HEK293T (cell line): ENCODE measurements at regions not wholly inside any gene's neighbourhood (a gene's known extent, or its start where the extent isn't known, plus 50 kb on each side); places are given as distances from the start of the nearest gene placed in this dataset.

Source experiments
- CTCF ChIA-PET: fragments of 350-600 bp; formaldehyde crosslinking; extraction: SDS; loops from one replicate; lab custom pipeline; 2021; ENCODE audit warnings: antibody characterized with exemption, inconsistent platforms; lab: Yijun Ruan, JAX
- POLR2A ChIA-PET: fragments of 350-600 bp; formaldehyde crosslinking; extraction: SDS; loops from one replicate; lab custom pipeline; 2020; ENCODE audit warnings: antibody characterized with exemption, inconsistent platforms; lab: Yijun Ruan, JAX
- DNase-seq: peaks from one replicate; pipeline ENCODE4 v3.0.0; 2012; ENCODE audit warnings: mixed read lengths; ENCODE audit errors: extremely low spot score
- ARNT ChIP-seq: fragments of 450-650 bp; IDR thresholded peaks from 2 replicates; pipeline ENCODE4 v1.6.1; 2017; ENCODE audit warnings: mild to moderate bottlenecking
- BHLHE40 ChIP-seq: fragments of 450-650 bp; IDR thresholded peaks from 2 replicates; pipeline ENCODE4 v1.6.1; 2016; ENCODE audit warnings: mild to moderate bottlenecking, moderate library complexity, borderline replicate concordance
- CTBP1 ChIP-seq: fragments of 450-650 bp; IDR thresholded peaks from 2 replicates; pipeline ENCODE4 v1.6.1; 2016; ENCODE audit warnings: borderline replicate concordance
- ELF4 ChIP-seq: fragments of 450-650 bp; IDR thresholded peaks from 2 replicates; pipeline ENCODE4 v1.6.1; 2017; ENCODE audit warnings: antibody characterized with exemption
- FOXA1 ChIP-seq: fragments of 450-650 bp; IDR thresholded peaks from 2 replicates; pipeline ENCODE4 v1.6.1; 2016; ENCODE audit warnings: mild to moderate bottlenecking
- FOXK2 ChIP-seq: fragments of 450-650 bp; IDR thresholded peaks from 2 replicates; pipeline ENCODE4 v1.6.1; 2016; ENCODE audit warnings: mild to moderate bottlenecking
- FOXM1 ChIP-seq: fragments of 450-650 bp; IDR thresholded peaks from 2 replicates; pipeline ENCODE4 v1.6.1; 2017; ENCODE audit warnings: mild to moderate bottlenecking, borderline replicate concordance
- HDGF ChIP-seq: fragments of 450-650 bp; IDR thresholded peaks from 2 replicates; pipeline ENCODE4 v1.6.1; 2017; ENCODE audit warnings: antibody characterized with exemption, borderline replicate concordance
- L3MBTL2 ChIP-seq: fragments of 450-650 bp; conservative IDR thresholded peaks from 2 replicates; pipeline ENCODE4 v1.6.1; 2016; ENCODE audit warnings: mild to moderate bottlenecking
- LEF1 ChIP-seq: fragments of 450-650 bp; IDR thresholded peaks from 2 replicates; pipeline ENCODE4 v1.6.1; 2017; ENCODE audit warnings: mild to moderate bottlenecking, borderline replicate concordance
- NFRKB ChIP-seq: fragments of 450-650 bp; IDR thresholded peaks from 2 replicates; pipeline ENCODE4 v1.6.1; 2016; ENCODE audit warnings: mild to moderate bottlenecking, moderate library complexity
- SP1 ChIP-seq: fragments of 450-650 bp; IDR thresholded peaks from 2 replicates; pipeline ENCODE4 v1.6.1; 2017
- SUZ12 ChIP-seq: fragments of 450-650 bp; IDR thresholded peaks from 2 replicates; pipeline ENCODE4 v1.6.1; 2016; ENCODE audit warnings: mild to moderate bottlenecking
- TARDBP ChIP-seq: fragments of 450-650 bp; IDR thresholded peaks from 2 replicates; pipeline ENCODE4 v1.6.1; 2016
- ZNF384 ChIP-seq: fragments of 450-650 bp; IDR thresholded peaks from 2 replicates; pipeline ENCODE4 v1.6.1; 2016
- TF ChIP-seq, protein P1 (sequence below): fragments of 450-650 bp; IDR thresholded peaks from 2 replicates; pipeline ENCODE4 v1.6.1; 2016

DNA sequence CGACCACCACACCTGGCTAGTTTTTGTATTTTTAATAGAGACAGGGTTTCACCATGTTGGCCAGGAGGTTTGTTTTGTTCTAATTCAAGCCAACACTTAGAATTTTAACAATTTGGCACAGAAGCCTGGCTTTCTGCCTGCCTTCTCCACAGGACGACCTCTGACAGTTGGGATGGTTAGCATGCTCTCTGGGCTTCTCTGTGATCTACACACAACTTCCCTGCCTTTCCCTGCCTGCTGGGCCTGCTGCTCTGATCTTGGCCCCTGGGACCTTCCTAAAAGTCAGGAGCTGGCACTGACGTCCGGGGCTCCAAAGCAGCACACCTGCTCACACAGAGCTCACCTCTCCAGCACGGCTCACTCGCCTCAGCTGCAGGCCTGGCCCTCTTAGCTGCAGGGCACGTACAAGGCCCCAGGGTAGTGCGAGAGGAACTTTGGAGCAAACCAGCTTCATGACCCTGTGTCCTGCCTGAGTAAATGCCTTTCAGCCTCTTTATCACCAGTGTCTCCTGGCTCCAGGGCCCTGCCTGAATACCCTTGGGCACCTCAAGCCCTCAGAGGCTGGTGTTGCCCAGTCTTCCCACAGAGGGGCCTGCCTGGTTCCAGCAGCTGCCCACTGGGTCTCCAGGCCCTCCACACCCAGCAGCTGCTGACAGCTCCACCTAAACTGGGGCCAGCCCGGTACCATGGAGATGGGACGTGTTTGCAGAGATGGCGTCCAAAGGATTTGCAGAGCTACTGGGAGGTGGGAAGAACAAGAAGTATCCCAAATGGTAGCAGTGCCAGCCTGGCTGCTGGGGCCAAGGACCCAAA lies 96.0 kb downstream of the PSMB1 start:
- CTCF ChIA-PET, result interaction anchor here (0.6 kb wide), 1 partner anchor 35 kb away, joined by 3 read pairs; no protein-coding TSS in a partner anchor
- TF ChIP-seq ELF4 (no peak), TARDBP (no peak), L3MBTL2 (no peak), NFRKB (no peak), BHLHE40 (no peak), FOXM1 (no peak), CTBP1 (no peak), SUZ12 (no peak), ARNT (no peak), ZNF384 (no peak), LEF1 (no peak), FOXK2 (no peak), FOXA1 (no peak), HDGF (no peak), SP1 (no peak)
- TF ChIP-seq, protein P1, sequence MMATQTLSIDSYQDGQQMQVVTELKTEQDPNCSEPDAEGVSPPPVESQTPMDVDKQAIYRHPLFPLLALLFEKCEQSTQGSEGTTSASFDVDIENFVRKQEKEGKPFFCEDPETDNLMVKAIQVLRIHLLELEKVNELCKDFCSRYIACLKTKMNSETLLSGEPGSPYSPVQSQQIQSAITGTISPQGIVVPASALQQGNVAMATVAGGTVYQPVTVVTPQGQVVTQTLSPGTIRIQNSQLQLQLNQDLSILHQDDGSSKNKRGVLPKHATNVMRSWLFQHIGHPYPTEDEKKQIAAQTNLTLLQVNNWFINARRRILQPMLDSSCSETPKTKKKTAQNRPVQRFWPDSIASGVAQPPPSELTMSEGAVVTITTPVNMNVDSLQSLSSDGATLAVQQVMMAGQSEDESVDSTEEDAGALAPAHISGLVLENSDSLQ, result no peak
- POLR2A ChIA-PET, result no interaction called here
- no peak for DNase-seq
